OCI-LY7 (cell line): ENCODE measurements at regions not wholly inside any gene's neighbourhood (a gene's known extent, or its start where the extent isn't known, plus 50 kb on each side); places are given as distances from the start of the nearest gene placed in this dataset.

Experiments used
- BruUV-seq: library from RNA; stranded (reverse); fragments of 400-500 nt; replicated peaks from 2 replicates; lab custom pipeline; 2021; lab: Mats Ljungman, UMichigan
- CTCF ChIA-PET: fragments of 300-600 bp; sonication (Branson Sonifier 250); formaldehyde crosslinking; loops from one replicate; lab custom pipeline; 2022; ENCODE audit warnings: antibody characterized with exemption; ENCODE audit not compliant: unreplicated experiment; lab: Charles Lee
- POLR2A ChIA-PET: fragments of 300-600 bp; sonication (Branson Sonifier 250); formaldehyde crosslinking; loops from one replicate; lab custom pipeline; 2022; ENCODE audit warnings: antibody characterized with exemption; lab: Charles Lee
- DNase-seq: peaks from one replicate; pipeline ENCODE4 v3.0.0-alpha.2; 2015; ENCODE audit warnings: low spot score
- H2AFZ ChIP-seq: fragments of 200-600 bp; sonication (generic), shearing (Covaris generic); 2 replicates; pipeline ENCODE4 v1.6.1; 2014; ENCODE audit warnings: mild to moderate bottlenecking, antibody characterized with exemption, low read length, moderate library complexity
- H3K27ac ChIP-seq: fragments of 200-600 bp; sonication (generic); 2 replicates; pipeline ENCODE4 v1.5.1; 2014; ENCODE audit warnings: mixed run types, low read depth, mild to moderate bottlenecking, moderate library complexity, low read length, inconsistent platforms; ENCODE audit not compliant: poor library complexity, severe bottlenecking
- H3K36me3 ChIP-seq: fragments of 200-600 bp; sonication (generic); 2 replicates; pipeline ENCODE4 v1.6.1; 2014; ENCODE audit warnings: mild to moderate bottlenecking, antibody characterized with exemption, low read length, moderate library complexity, mixed read lengths; ENCODE audit not compliant: insufficient read depth
- H3K4me1 ChIP-seq: fragments of 200-600 bp; sonication (generic); 2 replicates; pipeline ENCODE4 v1.5.1; 2014; ENCODE audit warnings: mild to moderate bottlenecking, low read length; ENCODE audit not compliant: insufficient read depth, poor library complexity, severe bottlenecking
- H3K4me2 ChIP-seq: fragments of 200-600 bp; sonication (generic); 2 replicates; pipeline ENCODE4 v1.6.1; 2014; ENCODE audit warnings: mild to moderate bottlenecking, low read length
- H3K4me3 ChIP-seq: fragments of 200-600 bp; sonication (generic); 2 replicates; pipeline ENCODE4 v1.5.1; 2014; ENCODE audit warnings: mild to moderate bottlenecking, low read depth, low read length; ENCODE audit not compliant: poor library complexity, severe bottlenecking
- H3K79me2 ChIP-seq: fragments of 200-600 bp; sonication (generic); 2 replicates; pipeline ENCODE4 v1.6.1; 2016; ENCODE audit warnings: low read depth, mild to moderate bottlenecking, low read length, moderate library complexity, mixed read lengths; ENCODE audit not compliant: insufficient read depth
- H3K9me2 ChIP-seq: fragments of 200-600 bp; sonication (generic); 2 replicates; pipeline ENCODE4 v1.6.1; 2016; ENCODE audit warnings: mild to moderate bottlenecking, low read length, mixed read lengths; ENCODE audit not compliant: insufficient read depth
- H3K9me3 ChIP-seq: fragments of 200-600 bp; sonication (generic); 2 replicates; pipeline ENCODE4 v1.6.1; 2014; ENCODE audit warnings: mild to moderate bottlenecking, mixed run types, low read length, mixed read lengths
- H4K20me1 ChIP-seq: fragments of 200-600 bp; sonication (generic); 2 replicates; pipeline ENCODE4 v1.6.1; 2014; ENCODE audit warnings: mild to moderate bottlenecking, antibody characterized with exemption, low read length, moderate library complexity, mixed read lengths; ENCODE audit not compliant: insufficient read depth
- CTCF ChIP-seq: fragments of 200-600 bp; sonication (generic); conservative IDR thresholded peaks from 2 replicates; pipeline ENCODE4 v1.5.1; 2014; ENCODE audit warnings: mild to moderate bottlenecking, antibody characterized with exemption, low read length, moderate library complexity, mixed read lengths
- EZH2phosphoT487 ChIP-seq: fragments of 200-600 bp; sonication (generic); IDR thresholded peaks from 2 replicates; pipeline ENCODE4 v1.6.1; 2018; ENCODE audit warnings: low read depth, borderline replicate concordance, mild to moderate bottlenecking, mixed run types, antibody characterized with exemption, low read length, moderate library complexity, mixed read lengths
- intact Hi-C: fragments of 100-400 bp; cut with micrococcal nuclease; formaldehyde crosslinking; loops from one replicate; pipeline ENCODE4 v1.10.0; 2022; ENCODE audit not compliant: unreplicated experiment

- Histone ChIP-seq H3K79me2 (no peaks in the 10 kb centered on the region), H3K4me3 (no peak overlapping the region), H3K4me2 (no peak overlapping the region), H3K27ac (no peak overlapping the region), H3K4me1 (no peaks in the 10 kb centered on the region), H2AFZ (no peak overlapping the region), H3K9me2 (no peaks in the 10 kb centered on the region), H4K20me1 (no peaks in the 10 kb centered on the region), H3K36me3 (no peaks in the 10 kb centered on the region), H3K9me3 (no peaks in the 10 kb centered on the region)
- TF ChIP-seq EZH2phosphoT487 (no peak), CTCF (no peak)
- ChIA-PET POLR2A (no interaction called here), CTCF (interaction anchor here (0.6 kb wide), 1 partner anchor 257 kb away, joined by 4 read pairs; no protein-coding TSS in a partner anchor)
- intact Hi-C loops: no loop called here
- no TSS peak for BruUV-seq
- no peak for DNase-seq
Observed at GRCh38 chr18:57887543-57888383, 84.6 kb upstream of the ATP8B1 start.

- no TSS peak for BruUV-seq
- Histone ChIP-seq H3K9me2 (no peaks in the 10 kb centered on the region), H3K9me3 (no peaks in the 10 kb centered on the region), H3K36me3 (no peaks in the 10 kb centered on the region), H3K27ac (no peak overlapping the region), H3K4me1 (no peaks in the 10 kb centered on the region), H4K20me1 (no peaks in the 10 kb centered on the region), H3K79me2 (no peaks in the 10 kb centered on the region), H2AFZ (no peak overlapping the region), H3K4me2 (no peak overlapping the region), H3K4me3 (no peak overlapping the region)
- TF ChIP-seq EZH2phosphoT487 (no peak), CTCF (no peak)
- ChIA-PET CTCF (no interaction called here), POLR2A (no interaction called here)
- DNase-seq: no peak
- intact Hi-C loops: no loop called here
Observed at GRCh38 chr18:57885931-57886330, 82.8 kb upstream of the ATP8B1 start.

DNA sequence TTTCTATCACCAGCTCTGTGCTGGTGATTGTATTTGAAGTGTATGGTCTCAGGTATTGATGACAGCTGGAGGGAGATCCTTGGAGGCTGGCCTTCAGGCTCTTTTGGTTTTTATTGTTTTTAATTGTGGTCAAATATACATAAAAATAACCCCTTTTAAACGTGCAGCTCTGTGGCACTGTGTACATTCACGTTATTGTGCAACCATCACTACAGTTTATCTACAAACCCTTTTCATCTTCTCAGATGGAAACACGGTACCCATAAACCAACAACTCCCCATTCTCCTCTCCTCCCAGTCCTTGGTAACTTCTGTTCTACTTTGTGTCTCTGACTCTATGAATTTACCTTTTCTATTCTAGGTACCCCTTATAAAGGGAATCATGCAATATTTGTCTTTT is 79.3 kb upstream of the ATP8B1 start:
- POLR2A ChIA-PET: no interaction called here
- DNase-seq: no peak
- CTCF ChIA-PET: no interaction called here
- intact Hi-C loops: no loop called here
- TF ChIP-seq EZH2phosphoT487 (no peak), CTCF (no peak)
- Histone ChIP-seq H3K9me2 (no peaks in the 10 kb centered on the region), H3K4me2 (no peak overlapping the region), H4K20me1 (no peaks in the 10 kb centered on the region), H3K4me1 (no peaks in the 10 kb centered on the region), H3K4me3 (no peak overlapping the region), H2AFZ (no peak overlapping the region), H3K9me3 (no peaks in the 10 kb centered on the region), H3K27ac (no peak overlapping the region), H3K79me2 (no peaks in the 10 kb centered on the region), H3K36me3 (no peaks in the 10 kb centered on the region)
- no TSS peak for BruUV-seq
